IMR-90 (cell line): ENCODE measurements at regions not wholly inside any gene's neighbourhood (a gene's known extent, or its start where the extent isn't known, plus 50 kb on each side); places are given as distances from the start of the nearest gene placed in this dataset.

ENCODE experiments used
- ATAC-seq: fragments of 200-7000 bp; cut with Tn5 transposase; 2 replicates; pipeline ENCODE4 v1.9.1; 2020; ENCODE audit warnings: low read depth, mild to moderate bottlenecking, moderate library complexity
- BruUV-seq: library from RNA; stranded (reverse); fragments of 400-500 nt; replicated peaks from 2 replicates; lab custom pipeline; 2021; lab: Mats Ljungman, UMichigan
- CTCF ChIA-PET: fragments of 300-600 bp; formaldehyde crosslinking; extraction: SDS; loops from one replicate; lab custom pipeline; 2021; ENCODE audit warnings: antibody characterized with exemption; lab: Yijun Ruan, JAX
- POLR2A ChIA-PET: fragments of 300-600 bp; sonication (Branson Sonifier 250); formaldehyde crosslinking; loops from one replicate; lab custom pipeline; 2022; ENCODE audit warnings: antibody characterized with exemption; ENCODE audit not compliant: unreplicated experiment; lab: Charles Lee
- DNase-seq: peaks from one replicate; pipeline ENCODE4 v3.0.0; 2013
- H2AFZ ChIP-seq: replicated peaks from 2 replicates; pipeline ENCODE3; 2013; ENCODE audit warnings: low read length, mild to moderate bottlenecking; ENCODE audit not compliant: poor library complexity
- H2AK5ac ChIP-seq: 2 replicates; pipeline ENCODE4 v1.6.1; 2013; ENCODE audit warnings: low read depth, low read length, inconsistent platforms
- H2AK9ac ChIP-seq: replicated peaks from 2 replicates; pipeline ENCODE3; 2013; ENCODE audit warnings: mild to moderate bottlenecking, low read depth, low read length, moderate library complexity; ENCODE audit not compliant: poor library complexity
- H2BK120ac ChIP-seq: 2 replicates; pipeline ENCODE4 v1.6.1; 2013; ENCODE audit warnings: low read depth, low read length, inconsistent platforms
- H2BK15ac ChIP-seq: 3 replicates; pipeline ENCODE4 v1.6.1; 2013; ENCODE audit warnings: low read depth, low read length, inconsistent platforms
- H2BK20ac ChIP-seq: 2 replicates; pipeline ENCODE4 v1.6.1; 2013; ENCODE audit warnings: low read depth, mild to moderate bottlenecking, inconsistent platforms, low read length, moderate library complexity
- H2BK5ac ChIP-seq: 2 replicates; pipeline ENCODE4 v1.6.1; 2013; ENCODE audit warnings: mild to moderate bottlenecking, low read depth, low read length, inconsistent platforms; ENCODE audit not compliant: poor library complexity, severe bottlenecking
- H3K14ac ChIP-seq: replicated peaks from 2 replicates; pipeline ENCODE4 v1.6.1; 2013; ENCODE audit warnings: low read depth, low read length, inconsistent platforms
- H3K18ac ChIP-seq: 2 replicates; pipeline ENCODE4 v1.6.1; 2013; ENCODE audit warnings: low read depth, low read length, control low read depth
- H3K23ac ChIP-seq: 2 replicates; pipeline ENCODE4 v1.6.1; 2013; ENCODE audit warnings: low read depth, low read length, inconsistent platforms
- H3K27ac ChIP-seq: 2 replicates; pipeline ENCODE4 v1.5.1; 2013; ENCODE audit warnings: mild to moderate bottlenecking, control low read depth, low read length; ENCODE audit not compliant: insufficient read depth
- H3K27me3 ChIP-seq: 2 replicates; pipeline ENCODE4 v1.6.1; 2013; ENCODE audit warnings: low read length; ENCODE audit not compliant: control insufficient read depth, insufficient read depth
- H3K36me3 ChIP-seq: 2 replicates; pipeline ENCODE4 v1.6.1; 2013; ENCODE audit warnings: low read length, mixed read lengths; ENCODE audit not compliant: control insufficient read depth, insufficient read depth
- H3K4ac ChIP-seq: 2 replicates; pipeline ENCODE4 v1.6.1; 2013; ENCODE audit warnings: low read depth, low read length, inconsistent platforms
- H3K4me1 ChIP-seq: 2 replicates; pipeline ENCODE4 v1.6.1; 2013; ENCODE audit warnings: low read length, mixed read lengths; ENCODE audit not compliant: control insufficient read depth, insufficient read depth
- H3K4me2 ChIP-seq: 2 replicates; pipeline ENCODE4 v1.6.1; 2013; ENCODE audit warnings: low read depth, mild to moderate bottlenecking, control low read depth, low read length, moderate library complexity
- H3K4me3 ChIP-seq: 2 replicates; pipeline ENCODE4 v1.5.1; 2013; ENCODE audit warnings: low read depth, mild to moderate bottlenecking, control low read depth, low read length, moderate library complexity; ENCODE audit not compliant: insufficient read depth
- H3K56ac ChIP-seq: 2 replicates; pipeline ENCODE4 v1.6.1; 2013; ENCODE audit warnings: low read length, inconsistent platforms; ENCODE audit not compliant: insufficient read depth; ENCODE audit errors: extremely low read depth
- H3K79me1 ChIP-seq, 2 experiments: 2 replicates each; pipeline ENCODE4 v1.6.1; 2013; ENCODE audit warnings: low read length in 2 of 2, inconsistent platforms in 1 of 2, low read depth in 1 of 2
- H3K9ac ChIP-seq: 2 replicates; pipeline ENCODE4 v1.6.1; 2013; ENCODE audit warnings: low read depth, low read length, control low read depth
- H3K9me1 ChIP-seq: 2 replicates; pipeline ENCODE4 v1.6.1; 2013; ENCODE audit warnings: low read length, inconsistent platforms; ENCODE audit not compliant: insufficient read depth
- H3K9me3 ChIP-seq: 2 replicates; pipeline ENCODE4 v1.6.1; 2013; ENCODE audit warnings: low read length; ENCODE audit not compliant: control insufficient read depth, insufficient read depth
- H4K20me1 ChIP-seq: 2 replicates; pipeline ENCODE4 v1.6.1; 2013; ENCODE audit warnings: low read length, inconsistent platforms; ENCODE audit not compliant: insufficient read depth
- H4K5ac ChIP-seq: 2 replicates; pipeline ENCODE4 v1.6.1; 2013; ENCODE audit warnings: mild to moderate bottlenecking, low read depth, low read length, control low read depth
- H4K8ac ChIP-seq, 2 experiments: 2 replicates each; pipeline ENCODE4 v1.6.1; 2013; ENCODE audit warnings: low read depth in 2 of 2, low read length in 2 of 2, control low read depth in 1 of 2, inconsistent platforms in 1 of 2
- H4K91ac ChIP-seq: 2 replicates; pipeline ENCODE4 v1.6.1; 2013; ENCODE audit warnings: low read depth, low read length, inconsistent platforms; ENCODE audit not compliant: insufficient read depth
- CEBPB ChIP-seq: IDR thresholded peaks from 2 replicates; pipeline ENCODE4 v1.6.1; 2012; ENCODE audit warnings: low read depth, low read length, improper control_type of control experiment
- WGBS, 2 experiments: methylation state at CpG; one replicate each; pipeline versions ENCODE4 v1.1.5 to v1.1.7; 2013; ENCODE audit warnings: missing lambda C conversion rate in 2 of 2; ENCODE audit not compliant: insufficient read length in 1 of 2; ENCODE audit errors: extremely low coverage in 2 of 2; 5-methylcytosine and 5-hydroxymethylcytosine counted together
- dilution Hi-C: fragments of 300-500 bp; cut with HindIII; formaldehyde crosslinking; loops from one replicate; pipeline ENCODE4 v1.14.3; 2018; ENCODE audit warnings: low sequenced_read_pairs; ENCODE audit not compliant: unreplicated experiment
- in situ Hi-C: fragments of 300-500 bp; cut with MboI; formaldehyde crosslinking; loops from 3 replicates; pipeline ENCODE4 v1.14.3; 2019; ENCODE audit warnings: low sequenced_read_pairs, inconsistent platforms, mixed read lengths
- intact Hi-C: fragments of 100-400 bp; cut with micrococcal nuclease; formaldehyde crosslinking; loops from 2 replicates; pipeline ENCODE4 v1.10.0; 2022
- TF ChIP-seq, protein P1 (sequence below): fragments of 150-350 bp; IDR thresholded peaks from 2 replicates; pipeline ENCODE4 v1.6.1; 2016; ENCODE audit warnings: low read depth, mild to moderate bottlenecking, low read length, moderate library complexity, borderline replicate concordance

DNA sequence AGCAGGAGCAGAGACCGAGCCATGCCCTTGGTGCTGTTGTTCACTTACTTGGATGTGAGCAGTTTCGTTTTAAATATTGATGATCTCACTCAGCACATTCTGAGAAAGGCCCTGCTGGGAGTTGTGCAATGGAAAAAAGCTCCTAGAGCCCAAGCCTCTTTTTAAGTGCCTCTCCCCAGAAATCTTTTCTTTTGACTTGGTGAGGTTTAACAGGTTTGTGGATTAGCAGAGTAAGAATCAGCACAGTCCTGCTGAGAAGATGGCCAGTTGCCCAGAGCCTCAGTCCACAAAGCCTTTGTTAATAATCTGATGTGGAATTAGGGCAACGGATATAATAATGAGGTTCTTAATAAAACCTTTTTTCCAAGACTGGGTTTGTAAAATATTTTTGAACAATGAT lies 157.5 kb upstream of the ATP6AP2 start:
- Histone ChIP-seq H2AK9ac (no peak overlapping the region), H3K9ac (no peak overlapping the region), H3K4me1 (no peaks in the 10 kb centered on the region), H2BK20ac (no peak overlapping the region), H3K27me3 (peaks cover 10% of the 10 kb centered on the region), H3K23ac (no peak overlapping the region), H3K18ac (no peak overlapping the region), H2BK120ac (no peak overlapping the region), H3K27ac (no peak overlapping the region), H4K5ac (no peak overlapping the region), H2AFZ (no peak overlapping the region), H3K79me1 (no peaks in the 10 kb centered on the region), H3K4ac (no peak overlapping the region), H3K4me2 (no peak overlapping the region), H3K56ac (no peak overlapping the region), H3K4me3 (no peak overlapping the region), H2AK5ac (no peak overlapping the region), H4K8ac (no peak overlapping the region), H3K9me3 (no peaks in the 10 kb centered on the region; the same call in 1 of the 2 replicates), H3K14ac (no peak overlapping the region), H3K36me3 (no peaks in the 10 kb centered on the region), H3K9me1 (no peaks in the 10 kb centered on the region), H4K91ac (no peak overlapping the region), H2BK5ac (no peak overlapping the region), H2BK15ac (no peak overlapping the region), H4K20me1 (no peaks in the 10 kb centered on the region)
- in situ Hi-C loops = no loop called here
- ATAC-seq (no peak), DNase-seq (no peak)
- 0 out of 2 replicates have a peak, but pooled peaks have one; percentile 16 for TF ChIP-seq CEBPB
- TF ChIP-seq, protein P1, sequence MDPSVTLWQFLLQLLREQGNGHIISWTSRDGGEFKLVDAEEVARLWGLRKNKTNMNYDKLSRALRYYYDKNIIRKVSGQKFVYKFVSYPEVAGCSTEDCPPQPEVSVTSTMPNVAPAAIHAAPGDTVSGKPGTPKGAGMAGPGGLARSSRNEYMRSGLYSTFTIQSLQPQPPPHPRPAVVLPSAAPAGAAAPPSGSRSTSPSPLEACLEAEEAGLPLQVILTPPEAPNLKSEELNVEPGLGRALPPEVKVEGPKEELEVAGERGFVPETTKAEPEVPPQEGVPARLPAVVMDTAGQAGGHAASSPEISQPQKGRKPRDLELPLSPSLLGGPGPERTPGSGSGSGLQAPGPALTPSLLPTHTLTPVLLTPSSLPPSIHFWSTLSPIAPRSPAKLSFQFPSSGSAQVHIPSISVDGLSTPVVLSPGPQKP = no peak
- ChIA-PET CTCF (no interaction called here), POLR2A (no interaction called here)
- WGBS, 2 experiments = no CpG with 5 or more reads among the region's 3 CpGs
- no TSS peak for BruUV-seq
- intact Hi-C loops = no loop called here
- dilution Hi-C loops = no loop called here
